OCI-LY7 (cell line): ENCODE measurements at regions not wholly inside any gene's neighbourhood (a gene's known extent, or its start where the extent isn't known, plus 50 kb on each side); places are given as distances from the start of the nearest gene placed in this dataset.

ENCODE experiments used
- EZH2phosphoT487 ChIP-seq: fragments of 200-600 bp; sonication (generic); IDR thresholded peaks from 2 replicates; pipeline ENCODE4 v1.6.1; 2018; ENCODE audit warnings: low read depth, borderline replicate concordance, mild to moderate bottlenecking, mixed run types, antibody characterized with exemption, low read length, moderate library complexity, mixed read lengths
- TF ChIP-seq, protein P1 (sequence below): fragments of 200-600 bp; sonication (generic); conservative IDR thresholded peaks from 2 replicates; pipeline ENCODE4 v1.5.1; 2014; ENCODE audit warnings: mild to moderate bottlenecking, antibody characterized with exemption, low read length, moderate library complexity, mixed read lengths

DNA sequence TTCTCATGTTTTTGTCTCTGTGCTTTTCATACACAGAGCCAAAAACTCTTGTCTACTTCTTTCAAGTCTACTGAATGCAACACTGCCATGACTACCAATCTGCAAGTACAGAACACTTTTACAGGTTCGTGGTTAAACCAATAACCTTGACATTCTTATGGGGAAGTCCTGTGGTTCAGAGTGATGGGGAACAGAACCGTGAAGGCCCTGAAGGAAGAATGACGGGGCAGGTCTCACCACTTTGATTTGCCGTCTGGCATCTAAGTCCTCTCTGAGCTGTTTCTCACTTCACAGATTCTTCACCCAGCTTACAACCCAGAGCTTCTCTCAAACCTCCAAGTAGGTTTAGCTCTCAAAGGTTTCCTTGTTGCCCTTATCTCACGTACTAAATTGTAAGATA is 117.5 kb upstream of the SNTG2 start:
- TF ChIP-seq, protein P1, sequence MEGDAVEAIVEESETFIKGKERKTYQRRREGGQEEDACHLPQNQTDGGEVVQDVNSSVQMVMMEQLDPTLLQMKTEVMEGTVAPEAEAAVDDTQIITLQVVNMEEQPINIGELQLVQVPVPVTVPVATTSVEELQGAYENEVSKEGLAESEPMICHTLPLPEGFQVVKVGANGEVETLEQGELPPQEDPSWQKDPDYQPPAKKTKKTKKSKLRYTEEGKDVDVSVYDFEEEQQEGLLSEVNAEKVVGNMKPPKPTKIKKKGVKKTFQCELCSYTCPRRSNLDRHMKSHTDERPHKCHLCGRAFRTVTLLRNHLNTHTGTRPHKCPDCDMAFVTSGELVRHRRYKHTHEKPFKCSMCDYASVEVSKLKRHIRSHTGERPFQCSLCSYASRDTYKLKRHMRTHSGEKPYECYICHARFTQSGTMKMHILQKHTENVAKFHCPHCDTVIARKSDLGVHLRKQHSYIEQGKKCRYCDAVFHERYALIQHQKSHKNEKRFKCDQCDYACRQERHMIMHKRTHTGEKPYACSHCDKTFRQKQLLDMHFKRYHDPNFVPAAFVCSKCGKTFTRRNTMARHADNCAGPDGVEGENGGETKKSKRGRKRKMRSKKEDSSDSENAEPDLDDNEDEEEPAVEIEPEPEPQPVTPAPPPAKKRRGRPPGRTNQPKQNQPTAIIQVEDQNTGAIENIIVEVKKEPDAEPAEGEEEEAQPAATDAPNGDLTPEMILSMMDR, result no peak
- no peak for TF ChIP-seq EZH2phosphoT487
